Retinal pigment epithelial cell (primary cell): ENCODE measurements at regions not wholly inside any gene's neighbourhood (a gene's known extent, or its start where the extent isn't known, plus 50 kb on each side); places are given as distances from the start of the nearest gene placed in this dataset.
"Not testable (repeated sequence)": the region's sequence is repeated elsewhere in the genome, so short reads cannot be mapped to it uniquely, and the experiment has no call there.

Experiments
- DNase-seq: peaks from one replicate; pipeline ENCODE4 v3.0.0-alpha.2; 2010; ENCODE audit warnings: low read depth
- H3K4me3 ChIP-seq: 2 replicates; pipeline ENCODE4 v1.5.1; 2011; ENCODE audit warnings: mild to moderate bottlenecking, low read length, control low read depth, moderate library complexity
- TF ChIP-seq, protein P1 (sequence below): conservative IDR thresholded peaks from 2 replicates; pipeline ENCODE4 v1.5.1; 2011; ENCODE audit warnings: low read depth, low read length, control low read depth, inconsistent platforms

DNA sequence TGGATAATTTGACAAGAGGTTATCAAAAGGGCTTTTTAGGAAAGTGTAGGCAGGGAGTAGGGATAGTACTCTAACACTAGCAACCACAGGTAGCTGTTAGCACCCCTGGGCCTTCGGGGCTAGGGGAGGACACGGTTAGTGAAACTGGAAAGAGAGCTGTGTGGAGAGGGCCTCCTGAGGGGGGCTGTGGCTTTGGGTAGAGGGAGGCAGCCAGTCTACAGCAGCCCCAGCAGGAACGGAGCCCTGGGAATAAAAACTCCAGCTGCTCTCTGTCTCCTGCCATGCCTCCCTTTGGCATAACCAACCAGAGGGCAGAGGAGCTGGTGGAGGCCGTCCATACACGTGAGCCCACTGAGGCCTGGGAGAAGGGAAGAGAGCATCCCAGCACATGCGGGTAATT lies 223.2 kb downstream of the FOXD2 start:
- TF ChIP-seq, protein P1, sequence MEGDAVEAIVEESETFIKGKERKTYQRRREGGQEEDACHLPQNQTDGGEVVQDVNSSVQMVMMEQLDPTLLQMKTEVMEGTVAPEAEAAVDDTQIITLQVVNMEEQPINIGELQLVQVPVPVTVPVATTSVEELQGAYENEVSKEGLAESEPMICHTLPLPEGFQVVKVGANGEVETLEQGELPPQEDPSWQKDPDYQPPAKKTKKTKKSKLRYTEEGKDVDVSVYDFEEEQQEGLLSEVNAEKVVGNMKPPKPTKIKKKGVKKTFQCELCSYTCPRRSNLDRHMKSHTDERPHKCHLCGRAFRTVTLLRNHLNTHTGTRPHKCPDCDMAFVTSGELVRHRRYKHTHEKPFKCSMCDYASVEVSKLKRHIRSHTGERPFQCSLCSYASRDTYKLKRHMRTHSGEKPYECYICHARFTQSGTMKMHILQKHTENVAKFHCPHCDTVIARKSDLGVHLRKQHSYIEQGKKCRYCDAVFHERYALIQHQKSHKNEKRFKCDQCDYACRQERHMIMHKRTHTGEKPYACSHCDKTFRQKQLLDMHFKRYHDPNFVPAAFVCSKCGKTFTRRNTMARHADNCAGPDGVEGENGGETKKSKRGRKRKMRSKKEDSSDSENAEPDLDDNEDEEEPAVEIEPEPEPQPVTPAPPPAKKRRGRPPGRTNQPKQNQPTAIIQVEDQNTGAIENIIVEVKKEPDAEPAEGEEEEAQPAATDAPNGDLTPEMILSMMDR: no peak
- H3K4me3 ChIP-seq: no peak overlapping the region
- no peak for DNase-seq

DNA sequence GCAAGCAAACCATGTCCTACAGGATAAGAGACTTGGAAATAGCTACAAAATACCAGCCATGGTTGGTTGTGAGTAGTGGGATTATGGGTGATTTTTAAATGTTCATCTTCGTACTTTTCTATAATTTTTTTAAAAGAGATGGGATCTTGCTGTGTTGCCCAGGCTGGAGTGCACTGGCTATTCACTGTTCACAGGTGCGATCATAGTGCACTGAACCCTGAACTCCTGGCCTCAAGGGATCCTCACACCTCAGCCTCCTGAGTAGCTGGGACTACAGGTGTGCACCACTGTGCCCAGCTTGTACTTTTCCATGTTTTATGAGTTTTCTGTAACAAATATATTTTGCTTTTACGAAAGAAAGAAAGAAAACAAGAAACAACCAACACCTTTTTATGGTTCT lies 224.2 kb downstream of the FOXD2 start:
- TF ChIP-seq, protein P1: no peak
- H3K4me3 ChIP-seq: no peak overlapping the region
- DNase-seq: no peak

DNA sequence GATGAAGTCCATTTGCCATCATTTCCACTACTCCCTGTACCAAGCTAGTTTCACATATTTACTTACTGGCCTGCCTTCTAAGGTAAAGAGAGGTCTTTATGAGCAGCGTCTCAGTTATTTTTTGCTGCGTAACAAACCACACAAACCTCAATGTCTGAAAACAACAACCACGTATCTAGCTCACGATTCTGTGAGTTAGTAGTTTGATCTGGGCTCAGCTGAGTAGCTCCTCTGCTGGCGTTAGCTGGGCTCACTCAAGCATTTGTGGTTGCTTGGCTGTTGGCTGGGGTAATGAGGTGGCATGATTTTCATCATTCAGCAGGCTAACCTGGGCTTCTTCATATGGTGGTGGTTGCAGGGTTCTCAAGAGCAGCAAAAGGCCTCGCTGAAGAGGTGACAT lies 225.4 kb downstream of the FOXD2 start:
- DNase-seq: no peak
- no peak overlapping the region for H3K4me3 ChIP-seq
- TF ChIP-seq, protein P1: no peak

GRCh38 chr1:47664356-47664755 lies 226.5 kb downstream of the FOXD2 start:
- H3K4me3 ChIP-seq: no peak overlapping the region
- DNase-seq: no peak
- TF ChIP-seq, protein P1: no peak

DNA sequence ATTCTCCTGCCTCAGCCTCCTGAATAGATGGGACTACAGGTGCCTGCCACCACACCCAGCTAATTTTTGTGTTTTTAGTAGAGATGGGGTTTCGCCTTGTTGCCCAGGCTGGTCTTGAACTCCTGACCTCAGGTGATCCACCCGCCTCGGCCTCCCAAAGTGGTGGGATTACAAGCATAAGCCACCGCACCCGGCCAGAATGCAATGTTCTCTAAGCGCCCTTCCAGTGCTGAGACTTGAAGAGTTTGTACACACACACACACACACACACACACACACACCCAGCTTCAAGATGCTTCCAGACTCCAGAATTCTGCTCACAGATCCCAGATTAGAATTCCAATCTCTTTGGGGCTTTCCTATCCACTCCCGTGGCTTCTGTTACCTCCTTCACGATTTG lies 227.1 kb downstream of the FOXD2 start:
- not testable (repeated sequence) for DNase-seq, H3K4me3 ChIP-seq

- TF ChIP-seq, protein P1: no peak
- H3K4me3 ChIP-seq: no peak overlapping the region
- DNase-seq: no peak
Measured at GRCh38 chr1:47669081-47669585, 231.3 kb downstream of the FOXD2 start.

DNA sequence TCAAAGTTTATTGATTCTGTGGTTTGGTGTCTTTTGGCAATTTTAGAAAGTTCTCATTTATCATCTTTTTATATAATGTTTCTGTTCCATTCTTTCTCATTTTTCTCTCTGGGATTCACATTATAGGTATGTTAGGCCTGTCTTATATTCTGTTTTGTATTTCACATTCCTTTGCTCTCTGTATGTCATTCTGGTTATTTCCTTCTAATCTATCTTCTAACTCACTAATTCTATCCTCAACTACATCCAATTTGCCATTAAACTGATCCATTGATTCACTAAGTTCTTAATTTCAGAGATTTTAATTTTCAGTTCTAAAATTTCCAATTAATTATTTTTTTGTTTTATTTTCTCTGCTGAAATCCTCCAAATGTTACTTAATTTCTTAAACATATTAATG lies 234.8 kb downstream of the FOXD2 start:
- no peak overlapping the region for H3K4me3 ChIP-seq
- TF ChIP-seq, protein P1: no peak
- DNase-seq: no peak

DNA sequence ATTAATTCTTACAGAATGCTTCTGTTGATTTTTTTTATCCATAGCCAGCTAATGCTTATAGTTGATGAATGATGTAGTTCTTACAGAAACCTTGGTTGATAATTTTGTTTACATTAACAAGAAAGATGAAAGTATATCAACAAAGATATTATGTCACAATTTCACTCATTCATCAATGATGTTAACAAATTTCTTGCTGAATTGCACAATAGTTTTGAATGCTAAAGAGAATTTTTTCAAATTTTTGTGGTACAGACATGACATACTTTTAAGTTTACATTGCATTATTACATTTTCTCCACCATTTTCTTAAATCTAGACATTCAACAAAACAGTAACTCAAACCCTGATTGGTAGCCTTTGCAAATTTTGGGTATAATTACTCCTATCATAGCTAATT lies 236.3 kb downstream of the FOXD2 start:
- TF ChIP-seq, protein P1: no peak
- no peak for DNase-seq
- H3K4me3 ChIP-seq: no peak overlapping the region
